K562 (cell line): ENCODE measurements at regions not wholly inside any gene's neighbourhood (a gene's known extent, or its start where the extent isn't known, plus 50 kb on each side); places are given as distances from the start of the nearest gene placed in this dataset.

ENCODE experiments used
- BRCA1 ChIP-seq, 2 experiments: fragments of 450-650 bp in 1 of 2; sonication (generic) in 1 of 2; formaldehyde crosslinking in 1 of 2; IDR thresholded peaks; 2 replicates each; pipeline versions ENCODE4 v1.5.0 to v1.6.1; 2017 to 2020; ENCODE audit warnings: mild to moderate bottlenecking in 1 of 2, missing genetic modification reagents in 1 of 2
- BRD9 ChIP-seq: fragments of 450-650 bp; IDR thresholded peaks from 2 replicates; pipeline ENCODE4 v1.6.1; 2018; ENCODE audit warnings: low read depth; ENCODE audit not compliant: partially characterized antibody
- EGR1 ChIP-seq: fragments of 450-650 bp; conservative IDR thresholded peaks from 2 replicates; pipeline ENCODE4 v1.6.1; 2017; ENCODE audit warnings: mild to moderate bottlenecking
- FOS ChIP-seq: IDR thresholded peaks from 3 replicates; pipeline ENCODE4 v1.6.1; 2011; ENCODE audit not compliant: insufficient read length; ENCODE audit errors: extremely low read depth
- FOXM1 ChIP-seq, 2 experiments: fragments of 450-650 bp in 1 of 2; sonication (generic) in 1 of 2; formaldehyde crosslinking in 1 of 2; IDR thresholded peaks; 2 replicates each; pipeline versions ENCODE4 v1.6.1 to v1.9.0; 2017 to 2022; ENCODE audit warnings: low read depth in 2 of 2, mild to moderate bottlenecking in 2 of 2, missing genetic modification reagents in 1 of 2, moderate library complexity in 1 of 2
- FOXO4 ChIP-seq: fragments of 450-650 bp; formaldehyde crosslinking; IDR thresholded peaks from 2 replicates; pipeline ENCODE4 v1.4.0; 2020; ENCODE audit warnings: mild to moderate bottlenecking, moderate library complexity
- GTF2A2 ChIP-seq: IDR thresholded peaks from 2 replicates; pipeline ENCODE4 v1.6.1; 2016; ENCODE audit warnings: mild to moderate bottlenecking, missing genetic modification characterization, missing compliant biosample characterization
- HMGXB4 ChIP-seq: sonication (generic); formaldehyde crosslinking; IDR thresholded peaks from 2 replicates; pipeline ENCODE4 v1.8.1; 2023; ENCODE audit warnings: mild to moderate bottlenecking, missing genetic modification reagents
- HNRNPLL ChIP-seq: fragments of 200-400 bp; formaldehyde crosslinking; IDR thresholded peaks from 2 replicates; pipeline ENCODE4 v1.6.1; 2017; ENCODE audit warnings: low read length, low read depth, mild to moderate bottlenecking; ENCODE audit not compliant: poor library complexity, severe bottlenecking
- KHSRP ChIP-seq: fragments of 450-650 bp; IDR thresholded peaks from 2 replicates; pipeline ENCODE4 v1.6.1; 2017
- NFE2L1 ChIP-seq: fragments of 450-650 bp; IDR thresholded peaks from 2 replicates; pipeline ENCODE4 v1.6.1; 2016; ENCODE audit warnings: missing genetic modification characterization, low read depth, mild to moderate bottlenecking, missing compliant biosample characterization, moderate library complexity, borderline replicate concordance
- NUFIP1 ChIP-seq: fragments of 450-650 bp; IDR thresholded peaks from 2 replicates; pipeline ENCODE4 v1.6.1; 2018; ENCODE audit not compliant: partially characterized antibody
- PCBP1 ChIP-seq: fragments of 200-400 bp; formaldehyde crosslinking; IDR thresholded peaks from 2 replicates; pipeline ENCODE4 v1.6.1; 2018; ENCODE audit warnings: mild to moderate bottlenecking, low read depth, low read length; ENCODE audit not compliant: poor library complexity, severe bottlenecking
- PHF21A ChIP-seq: fragments of 450-650 bp; IDR thresholded peaks from 2 replicates; pipeline ENCODE4 v1.6.1; 2017; ENCODE audit warnings: low read depth, borderline replicate concordance
- POLR3A ChIP-seq: IDR thresholded peaks from 2 replicates; pipeline ENCODE4 v1.6.1; 2011; ENCODE audit warnings: borderline replicate concordance, mild to moderate bottlenecking, moderate library complexity; ENCODE audit not compliant: insufficient read length, insufficient read depth; ENCODE audit errors: extremely low read depth
- TCF7L2 ChIP-seq: fragments of 150-350 bp; IDR thresholded peaks from 2 replicates; pipeline ENCODE4 v1.6.1; 2016; ENCODE audit warnings: low read depth, mild to moderate bottlenecking, low read length, moderate library complexity
- U2AF1 ChIP-seq: fragments of 200-400 bp; formaldehyde crosslinking; optimal IDR thresholded peaks from 2 replicates; pipeline ENCODE3; 2017; ENCODE audit warnings: mild to moderate bottlenecking, low read depth, low read length, moderate library complexity
- ZBTB1 ChIP-seq: sonication (generic); formaldehyde crosslinking; IDR thresholded peaks from 2 replicates; pipeline ENCODE4 v1.8.1; 2023; ENCODE audit warnings: missing genetic modification reagents, low read depth, mild to moderate bottlenecking, borderline replicate concordance
- ZHX1 ChIP-seq: fragments of 150-350 bp; conservative IDR thresholded peaks from 2 replicates; pipeline ENCODE4 v1.6.1; 2014; ENCODE audit warnings: low read length
- ZNF41 ChIP-seq: fragments of 250-450 bp; sonication (Bioruptor Pico); conservative IDR thresholded peaks from 2 replicates; pipeline ENCODE4 v1.4.0; 2020; ENCODE audit warnings: mild to moderate bottlenecking
- ZNF445 ChIP-seq: fragments of 250-450 bp; sonication (Bioruptor Pico); IDR thresholded peaks from 2 replicates; pipeline ENCODE4 v1.4.0; 2020; ENCODE audit warnings: low read depth, mild to moderate bottlenecking, moderate library complexity
- ZNF76 ChIP-seq: fragments of 250-450 bp; sonication (Bioruptor Pico); IDR thresholded peaks from 2 replicates; pipeline ENCODE4 v1.4.0; 2020; ENCODE audit warnings: mild to moderate bottlenecking, moderate library complexity, borderline replicate concordance
- ZNF830 ChIP-seq: fragments of 250-450 bp; sonication (Bioruptor Pico); IDR thresholded peaks from 2 replicates; pipeline ENCODE4 v1.5.0; 2021; ENCODE audit warnings: mild to moderate bottlenecking

- TF ChIP-seq PCBP1 (no peak), NFE2L1 (tag) (no peak), ZBTB1 (no peak), BRCA1 (IDR thresholded peaks at IDR 0.05) (no peak), BRCA1 (CRISPR knock-in tag; IDR thresholded peaks at IDR 0.05) (no peak), FOXM1 (IDR thresholded peaks at IDR 0.05; ENCODE audit: low read depth) (peak; percentile 6; the same call in 1 of the 2 replicates), FOXM1 (CRISPR knock-in tag; IDR thresholded peaks at IDR 0.05; ENCODE audit: low read depth) (no peak), POLR3A (peak; percentile 53), U2AF1 (no peak), HNRNPLL (no peak), FOXO4 (CRISPR knock-in tag) (no peak), ZNF41 (no peak), GTF2A2 (tag) (no peak), TCF7L2 (no peak), ZNF76 (CRISPR knock-in tag) (0 out of 2 replicates have a peak, but pooled peaks have one; percentile 26), PHF21A (no peak), ZNF445 (CRISPR knock-in tag) (no peak), FOS (no peak), ZHX1 (0 out of 2 replicates have a peak, but pooled peaks have one; percentile 28), KHSRP (no peak), ZNF830 (CRISPR knock-in tag) (no peak), NUFIP1 (no peak), BRD9 (peak; percentile 70), HMGXB4 (CRISPR knock-in tag) (no peak), EGR1 (no peak)
Observed at GRCh38 chr6:28757429-28758045, 166.2 kb downstream of the TRIM27 start (continued).
